Superior temporal gyrus (tissue), 1 donor: ENCODE measurements at regions not wholly inside any gene's neighbourhood (a gene's known extent, or its start where the extent isn't known, plus 50 kb on each side); places are given as distances from the start of the nearest gene placed in this dataset.
"Not testable (repeated sequence)": the region's sequence is repeated elsewhere in the genome, so short reads cannot be mapped to it uniquely, and the experiment has no call there.

ENCODE experiments used
- DNase-seq: peaks from one replicate; pipeline ENCODE4 v3.0.0-alpha.2; 2016; ENCODE audit errors: extremely low spot score

DNA sequence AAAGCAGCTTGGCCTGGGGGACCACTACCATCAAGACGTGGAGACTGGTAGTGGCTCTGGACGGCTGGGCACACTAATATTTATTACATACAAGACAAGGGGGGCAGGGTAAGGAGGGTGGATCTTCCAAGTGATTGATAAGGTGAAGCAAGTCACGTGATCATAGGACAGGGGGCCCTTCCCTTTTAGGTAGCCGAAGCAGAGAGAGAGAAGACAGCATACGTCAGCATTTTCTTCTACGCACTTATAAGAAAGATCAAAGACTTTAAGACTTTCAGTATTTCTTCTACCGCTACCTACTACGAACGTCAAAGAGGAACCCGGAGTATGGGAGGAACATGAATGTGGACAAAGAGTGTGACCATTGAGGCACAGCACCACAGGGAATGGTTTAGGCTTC lies 307.9 kb downstream of the RPIA start:
- DNase-seq: no peak

GRCh38 chr2:89000235-89000634 lies 308.8 kb downstream of the RPIA start:
- DNase-seq: no peak

- DNase-seq: not testable (repeated sequence)
Measured at GRCh38 chr2:89004238-89004637, 312.8 kb downstream of the RPIA start.

DNA sequence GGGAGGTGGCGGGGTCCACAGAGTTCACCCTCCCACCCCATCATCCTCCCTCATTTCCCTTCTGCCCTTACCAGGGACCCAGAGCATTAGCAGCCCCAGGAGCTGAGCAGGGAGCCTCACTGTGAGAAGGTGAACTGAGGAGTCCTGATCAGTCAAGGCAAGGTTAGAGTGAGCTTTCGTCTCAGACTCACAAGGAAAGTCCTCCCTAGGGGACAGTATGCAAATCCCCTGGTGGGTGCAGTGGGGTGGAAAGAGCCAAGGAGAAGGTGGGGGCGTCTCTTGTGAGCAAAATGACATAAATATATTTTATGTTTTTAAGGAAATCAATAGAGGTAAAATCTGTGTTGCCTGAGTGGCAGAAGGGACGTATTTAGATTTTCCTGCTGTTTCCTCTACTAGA lies 329.1 kb downstream of the RPIA start:
- DNase-seq: not testable (repeated sequence)

GRCh38 chr2:89026296-89026695 lies 334.8 kb downstream of the RPIA start:
- DNase-seq: not testable (repeated sequence)

DNA sequence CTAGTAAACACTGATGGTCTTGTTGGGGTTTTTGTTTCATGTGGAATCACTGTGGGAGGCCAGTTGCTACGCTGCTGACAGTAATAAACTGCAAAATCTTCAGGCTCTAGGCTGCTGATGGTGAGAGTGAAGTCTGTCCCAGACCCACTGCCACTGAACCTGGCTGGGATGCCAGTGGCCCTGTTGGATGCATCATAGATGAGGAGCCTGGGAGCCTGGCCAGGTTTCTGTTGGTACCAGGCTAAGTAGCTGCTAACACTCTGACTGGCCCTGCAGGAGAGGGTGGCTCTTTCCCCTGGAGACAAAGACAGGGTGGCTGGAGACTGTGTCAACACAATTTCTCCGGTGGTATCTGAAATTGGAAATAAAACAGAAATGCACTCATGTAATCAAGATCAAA lies 335.6 kb downstream of the RPIA start:
- DNase-seq: not testable (repeated sequence)

GRCh38 chr2:89027536-89027935 lies 336.1 kb downstream of the RPIA start:
- DNase-seq: not testable (repeated sequence)

- not testable (repeated sequence) for DNase-seq
Measured at GRCh38 chr2:89029257-89029656, 337.8 kb downstream of the RPIA start.

DNA sequence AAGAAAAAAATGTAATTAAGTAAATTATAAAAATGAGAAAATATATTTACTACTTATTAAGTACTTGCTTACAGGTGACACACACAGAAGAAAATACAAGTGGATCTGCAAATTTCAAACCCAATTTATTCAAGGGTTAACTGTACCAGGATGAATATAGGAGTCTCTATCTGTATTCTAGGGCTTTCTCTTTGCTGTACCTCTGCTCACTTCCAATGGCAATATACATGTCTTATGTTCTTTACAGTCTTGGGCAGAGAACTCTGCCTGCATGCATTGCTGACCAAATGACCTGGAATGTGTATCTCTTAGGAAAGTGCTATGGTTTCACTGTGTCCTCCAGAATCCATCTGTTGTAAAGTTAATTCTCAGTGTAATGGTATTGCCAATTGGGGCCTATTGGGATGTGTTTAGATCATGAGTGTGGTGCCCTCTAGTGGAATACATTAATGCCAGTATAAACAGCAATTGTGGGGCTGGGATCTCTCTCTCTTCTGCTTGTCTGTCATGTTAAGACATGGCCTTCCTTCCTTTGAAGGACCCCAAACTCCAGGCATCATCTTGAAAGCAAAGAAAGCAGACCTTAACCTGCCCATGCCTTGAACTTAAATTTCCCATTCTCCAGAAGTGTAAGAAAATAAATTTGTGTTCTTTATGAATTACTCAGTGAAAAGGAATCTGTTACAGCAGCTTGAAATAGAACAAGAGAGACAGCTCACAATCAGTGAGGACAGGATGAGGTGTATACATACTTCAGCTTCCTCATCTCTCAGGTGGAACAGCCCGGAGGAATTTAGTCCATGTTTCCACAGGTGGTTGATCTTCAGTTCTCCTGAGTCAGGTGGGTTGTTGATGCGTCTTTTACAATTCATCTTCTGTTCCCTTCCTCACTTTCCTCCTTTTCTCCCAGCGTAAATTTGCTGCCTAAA lies 356.9 kb downstream of the RPIA start:
- DNase-seq: peak; percentile 72

- DNase-seq: not testable (repeated sequence)
Measured at GRCh38 chr2:89058616-89059015, 367.1 kb downstream of the RPIA start.

GRCh38 chr2:89061174-89061573 lies 369.7 kb downstream of the RPIA start:
- not testable (repeated sequence) for DNase-seq

GRCh38 chr2:89076771-89077170 lies 385.3 kb downstream of the RPIA start:
- DNase-seq: not testable (repeated sequence)

DNA sequence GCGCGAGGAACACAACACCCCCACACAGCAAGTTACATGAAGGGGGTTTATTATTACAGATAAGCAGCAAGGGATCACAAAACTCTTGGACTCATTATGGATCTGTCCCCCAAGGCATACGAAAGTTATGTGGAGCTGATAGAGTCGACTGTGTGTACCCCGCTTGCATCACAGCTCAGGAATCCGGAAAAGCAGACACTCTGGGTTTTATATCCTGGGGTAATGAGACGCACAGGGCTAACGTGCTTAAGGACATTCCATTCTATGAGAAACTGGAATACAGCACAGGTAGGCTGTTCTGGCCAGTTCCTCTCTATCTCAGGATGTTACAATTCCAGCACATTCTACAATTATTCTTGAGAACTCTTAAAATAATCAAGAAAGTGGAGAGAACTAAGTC lies 401.4 kb downstream of the RPIA start:
- not testable (repeated sequence) for DNase-seq

GRCh38 chr2:89095060-89095459 lies 403.6 kb downstream of the RPIA start:
- not testable (repeated sequence) for DNase-seq

DNA sequence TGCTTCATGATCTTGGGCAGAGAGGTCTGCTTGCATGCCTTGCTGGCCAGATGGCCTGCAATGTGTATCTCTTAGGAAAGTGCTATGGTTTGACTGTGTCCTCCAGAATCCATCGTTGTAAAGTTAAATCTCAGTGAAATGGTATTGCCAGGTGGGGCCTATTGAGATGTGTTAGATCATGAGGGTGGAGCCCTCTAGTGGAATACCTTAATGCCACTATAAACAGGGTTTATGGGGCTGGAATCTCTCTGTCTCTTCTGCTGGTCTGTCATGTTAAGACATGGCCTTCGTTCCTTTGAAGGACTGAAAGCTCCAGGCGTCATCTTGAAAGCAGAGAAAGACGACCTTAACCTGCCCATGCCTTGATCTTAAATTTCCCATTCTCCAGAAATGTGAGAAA lies 411.1 kb downstream of the RPIA start:
- not testable (repeated sequence) for DNase-seq

DNA sequence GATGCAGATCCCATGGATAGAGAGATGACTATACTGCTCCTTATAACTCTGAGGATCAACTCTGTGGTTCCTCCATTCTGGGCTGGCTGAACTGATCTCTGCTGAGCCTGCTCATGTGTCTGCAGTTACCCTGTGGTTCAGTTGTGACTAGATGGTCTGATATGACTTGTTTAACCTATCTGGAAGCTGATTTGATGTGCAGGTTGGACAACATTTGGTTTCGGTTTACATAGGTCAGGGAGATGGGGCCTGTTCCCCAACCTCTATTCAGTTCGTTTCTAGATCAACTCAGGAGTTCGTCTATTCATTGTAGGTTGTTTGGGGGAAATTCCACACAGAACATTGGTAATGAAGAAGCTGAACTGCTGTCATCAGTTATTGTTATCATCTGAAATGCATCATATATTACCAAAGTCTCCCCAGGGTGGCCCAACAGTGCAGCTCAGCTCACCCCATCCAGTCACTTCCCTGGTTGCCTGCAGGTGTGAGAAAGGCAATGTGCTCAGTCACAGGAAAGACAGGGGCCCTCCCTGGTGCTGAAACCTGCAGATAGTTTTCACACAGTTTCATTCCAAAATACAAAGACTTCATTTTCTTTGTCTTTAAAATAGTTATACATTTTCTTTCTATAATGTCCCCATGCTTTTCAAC lies 415.0 kb downstream of the RPIA start:
- not testable (repeated sequence) for DNase-seq

- DNase-seq: not testable (repeated sequence)
Measured at GRCh38 chr2:89112434-89112833, 421.0 kb downstream of the RPIA start.

GRCh38 chr2:89113286-89113685 lies 421.8 kb downstream of the RPIA start:
- peak; percentile 7 for DNase-seq

- DNase-seq: not testable (repeated sequence)
Measured at GRCh38 chr2:89129440-89129839, 438.0 kb downstream of the RPIA start.

DNA sequence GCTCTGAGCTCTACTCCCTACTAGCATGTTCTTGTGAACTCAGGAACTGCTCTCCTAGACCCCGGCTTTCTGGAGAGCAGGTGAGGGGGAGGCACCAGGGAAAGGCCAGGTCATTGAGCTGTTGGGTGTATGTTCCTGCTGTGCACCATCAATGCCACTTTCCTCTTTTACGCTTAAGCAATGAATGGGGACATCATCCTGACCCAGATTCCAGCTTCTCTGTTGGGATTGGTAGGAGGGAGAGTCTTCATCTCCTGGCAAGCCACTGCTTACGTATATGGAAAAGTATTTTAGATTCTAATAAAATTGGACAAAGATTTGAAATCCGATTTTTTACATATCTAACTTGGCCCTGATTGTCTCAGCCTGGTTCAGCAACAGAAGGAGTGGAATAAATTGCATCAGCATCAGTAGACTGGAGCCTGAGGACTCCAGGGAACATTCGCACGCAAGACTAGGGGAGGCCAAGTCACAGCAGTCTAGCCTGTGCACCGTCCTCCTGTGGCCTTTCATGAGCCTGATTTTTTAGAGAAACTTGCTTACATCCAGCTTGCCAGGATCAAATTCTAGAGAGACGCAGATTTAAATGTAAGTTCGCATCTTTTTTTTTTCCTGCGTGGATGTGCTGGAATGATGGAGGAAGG lies 439.3 kb downstream of the RPIA start:
- not testable (repeated sequence) for DNase-seq

DNA sequence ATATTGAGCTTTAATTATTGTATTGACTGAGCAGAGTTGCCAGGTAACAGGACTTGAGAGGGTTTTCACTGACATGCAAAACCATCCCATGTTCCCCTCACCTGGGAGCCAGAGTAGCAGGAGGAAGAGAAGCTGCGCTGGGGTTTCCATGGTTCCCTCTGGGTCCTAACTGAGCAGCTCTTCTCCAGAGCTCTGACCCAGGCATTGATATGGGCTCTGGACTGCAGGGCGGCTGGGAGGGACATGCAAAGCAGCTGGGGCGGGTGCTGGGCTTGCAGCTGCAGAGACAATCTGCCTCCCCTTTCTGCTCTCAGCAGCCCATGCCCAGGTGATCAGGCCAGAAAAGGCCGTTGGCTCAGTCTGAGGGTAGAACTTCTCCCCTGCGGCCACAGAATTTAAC lies 451.5 kb downstream of the RPIA start:
- DNase-seq: not testable (repeated sequence)

- DNase-seq: not testable (repeated sequence)
Measured at GRCh38 chr2:89145342-89145741, 453.9 kb downstream of the RPIA start.
